ENCODE measurements at regions not wholly inside any gene's neighbourhood (a gene's known extent, or its start where the extent isn't known, plus 50 kb on each side); places are given as distances from the start of the nearest gene placed in this dataset.

DNA sequence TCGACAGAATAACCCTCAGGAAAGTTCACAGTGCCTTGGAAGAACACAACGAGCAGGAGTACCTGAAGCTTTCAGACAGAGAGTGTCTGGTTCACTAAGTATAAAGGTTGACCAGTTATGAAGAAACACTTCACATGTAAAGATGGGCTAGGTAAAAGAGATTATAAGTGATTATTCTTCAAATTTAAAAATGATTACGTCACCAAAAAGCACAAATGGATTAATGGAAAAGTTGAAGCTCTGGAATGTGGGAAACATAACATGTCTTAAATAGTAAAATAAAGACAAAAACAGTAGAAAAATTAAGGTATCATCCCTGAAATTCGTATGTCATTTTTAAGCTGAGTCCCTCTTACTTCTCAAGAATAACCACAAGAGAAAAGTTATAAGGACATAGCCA is 643.9 kb upstream of the KLF12 start:
- H3K27me3 ChIP-seq (ENCODE audit: control insufficient read depth, insufficient read depth, low read length): no peaks in the 10 kb centered on the region
- H3K4me1 ChIP-seq (ENCODE audit: control insufficient read depth, extremely low read depth, insufficient read depth, low read length): peaks cover 2% of the 10 kb centered on the region
- no peaks in the 10 kb centered on the region for H4K20me1 ChIP-seq (ENCODE audit: control insufficient read depth, extremely low read depth, insufficient read depth, low read length)
- no peaks in the 10 kb centered on the region for H3K36me3 ChIP-seq (ENCODE audit: control insufficient read depth, insufficient read depth, low read length)
- TF ChIP-seq, protein P1, sequence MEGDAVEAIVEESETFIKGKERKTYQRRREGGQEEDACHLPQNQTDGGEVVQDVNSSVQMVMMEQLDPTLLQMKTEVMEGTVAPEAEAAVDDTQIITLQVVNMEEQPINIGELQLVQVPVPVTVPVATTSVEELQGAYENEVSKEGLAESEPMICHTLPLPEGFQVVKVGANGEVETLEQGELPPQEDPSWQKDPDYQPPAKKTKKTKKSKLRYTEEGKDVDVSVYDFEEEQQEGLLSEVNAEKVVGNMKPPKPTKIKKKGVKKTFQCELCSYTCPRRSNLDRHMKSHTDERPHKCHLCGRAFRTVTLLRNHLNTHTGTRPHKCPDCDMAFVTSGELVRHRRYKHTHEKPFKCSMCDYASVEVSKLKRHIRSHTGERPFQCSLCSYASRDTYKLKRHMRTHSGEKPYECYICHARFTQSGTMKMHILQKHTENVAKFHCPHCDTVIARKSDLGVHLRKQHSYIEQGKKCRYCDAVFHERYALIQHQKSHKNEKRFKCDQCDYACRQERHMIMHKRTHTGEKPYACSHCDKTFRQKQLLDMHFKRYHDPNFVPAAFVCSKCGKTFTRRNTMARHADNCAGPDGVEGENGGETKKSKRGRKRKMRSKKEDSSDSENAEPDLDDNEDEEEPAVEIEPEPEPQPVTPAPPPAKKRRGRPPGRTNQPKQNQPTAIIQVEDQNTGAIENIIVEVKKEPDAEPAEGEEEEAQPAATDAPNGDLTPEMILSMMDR (conservative IDR thresholded peaks at IDR 0.05 in 1 of 2, IDR thresholded peaks at IDR 0.05 in 1 of 2; ENCODE audit: low read depth in 1 of 2, low read length in 2 of 2): no peak
- TF ChIP-seq EZH2 (IDR thresholded peaks at IDR 0.05; ENCODE audit: low read length, missing control alignments): no peak
- no peak overlapping the region for H2AFZ ChIP-seq (ENCODE audit: low read length)
- H3K9me3 ChIP-seq (ENCODE audit: control insufficient read depth, insufficient read depth, low read depth, low read length): no peaks in the 10 kb centered on the region
- H3K27ac ChIP-seq (ENCODE audit: insufficient read depth, low read length): no peak overlapping the region
- no peak overlapping the region for H3K9ac ChIP-seq (ENCODE audit: insufficient read depth, low read length)
- H3K4me3 ChIP-seq (replicated peaks in 1 of 4; ENCODE audit: control extremely low read depth in 1 of 4, insufficient read depth in 1 of 4, low read depth in 3 of 4, low read length in 4 of 4): no peak overlapping the region
- H3K4me2 ChIP-seq (ENCODE audit: extremely low read depth, insufficient read depth, low read length): no peak overlapping the region
- H3K79me2 ChIP-seq (ENCODE audit: control insufficient read depth, insufficient read depth, low read length): no peaks in the 10 kb centered on the region
- DNase-seq (ENCODE audit: low read depth in 2 of 2): no peak

DNA sequence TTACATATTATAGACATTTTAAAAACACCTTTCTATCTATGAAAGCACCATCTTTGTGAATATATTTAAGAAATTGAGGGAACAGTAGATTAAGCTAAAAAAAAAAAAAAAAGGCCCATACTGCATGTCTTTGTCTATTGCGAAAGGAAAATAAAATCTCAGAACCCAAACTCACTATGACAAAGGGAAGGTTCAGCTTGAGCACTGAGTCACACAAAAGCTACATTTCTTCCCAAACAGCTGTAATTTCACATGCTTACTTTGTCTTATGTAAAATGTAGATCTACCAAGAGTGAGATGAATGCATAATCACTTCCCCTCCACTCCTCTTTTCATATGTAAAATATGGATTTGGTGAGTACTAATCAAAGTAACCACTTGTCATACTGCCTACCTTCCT is 640.1 kb upstream of the KLF12 start:
- Histone ChIP-seq H2AFZ (ENCODE audit: low read length) (no peak overlapping the region), H4K20me1 (ENCODE audit: control insufficient read depth, extremely low read depth, insufficient read depth, low read length) (no peaks in the 10 kb centered on the region), H3K79me2 (ENCODE audit: control insufficient read depth, insufficient read depth, low read length) (no peaks in the 10 kb centered on the region), H3K9me3 (ENCODE audit: control insufficient read depth, insufficient read depth, low read depth, low read length) (no peaks in the 10 kb centered on the region), H3K27ac (ENCODE audit: insufficient read depth, low read length) (no peak overlapping the region), H3K9ac (ENCODE audit: insufficient read depth, low read length) (no peak overlapping the region), H3K4me2 (ENCODE audit: extremely low read depth, insufficient read depth, low read length) (no peak overlapping the region), H3K27me3 (ENCODE audit: control insufficient read depth, insufficient read depth, low read length) (no peaks in the 10 kb centered on the region), H3K4me1 (ENCODE audit: control insufficient read depth, extremely low read depth, insufficient read depth, low read length) (peaks cover 16% of the 10 kb centered on the region), H3K36me3 (ENCODE audit: control insufficient read depth, insufficient read depth, low read length) (no peaks in the 10 kb centered on the region), H3K4me3 (replicated peaks in 1 of 4; ENCODE audit: control extremely low read depth in 1 of 4, insufficient read depth in 1 of 4, low read depth in 3 of 4, low read length in 4 of 4) (no peak overlapping the region)
- TF ChIP-seq, protein P1 (conservative IDR thresholded peaks at IDR 0.05 in 1 of 2, IDR thresholded peaks at IDR 0.05 in 1 of 2; ENCODE audit: low read depth in 1 of 2, low read length in 2 of 2): no peak
- no peak for TF ChIP-seq EZH2 (IDR thresholded peaks at IDR 0.05; ENCODE audit: low read length, missing control alignments)
- peak; percentile 28 to 62 for DNase-seq (ENCODE audit: low read depth in 2 of 2)

- Histone ChIP-seq H3K27me3 (ENCODE audit: control insufficient read depth, insufficient read depth, low read length) (no peaks in the 10 kb centered on the region), H4K20me1 (ENCODE audit: control insufficient read depth, extremely low read depth, insufficient read depth, low read length) (no peaks in the 10 kb centered on the region), H3K4me2 (ENCODE audit: extremely low read depth, insufficient read depth, low read length) (no peak overlapping the region), H3K36me3 (ENCODE audit: control insufficient read depth, insufficient read depth, low read length) (no peaks in the 10 kb centered on the region), H2AFZ (ENCODE audit: low read length) (no peak overlapping the region), H3K79me2 (ENCODE audit: control insufficient read depth, insufficient read depth, low read length) (no peaks in the 10 kb centered on the region), H3K9me3 (ENCODE audit: control insufficient read depth, insufficient read depth, low read depth, low read length) (no peaks in the 10 kb centered on the region), H3K9ac (ENCODE audit: insufficient read depth, low read length) (no peak overlapping the region), H3K4me3 (replicated peaks in 1 of 4; ENCODE audit: control extremely low read depth in 1 of 4, insufficient read depth in 1 of 4, low read depth in 3 of 4, low read length in 4 of 4) (no peak overlapping the region), H3K27ac (ENCODE audit: insufficient read depth, low read length) (no peak overlapping the region), H3K4me1 (ENCODE audit: control insufficient read depth, extremely low read depth, insufficient read depth, low read length) (peaks cover 16% of the 10 kb centered on the region)
- no peak for DNase-seq (ENCODE audit: low read depth in 2 of 2)
- TF ChIP-seq EZH2 (IDR thresholded peaks at IDR 0.05; ENCODE audit: low read length, missing control alignments): no peak
- TF ChIP-seq, protein P1 (conservative IDR thresholded peaks at IDR 0.05 in 1 of 2, IDR thresholded peaks at IDR 0.05 in 1 of 2; ENCODE audit: low read depth in 1 of 2, low read length in 2 of 2): no peak
Observed at GRCh38 chr13:74773248-74773647, 639.0 kb upstream of the KLF12 start.

Data from fibroblast of lung (primary cell).